GM13976 (cell line): ENCODE measurements at regions not wholly inside any gene's neighbourhood (a gene's known extent, or its start where the extent isn't known, plus 50 kb on each side); places are given as distances from the start of the nearest gene placed in this dataset.

Experiments
- DNase-seq: peaks from one replicate; pipeline ENCODE4 v3.0.0; 2012; ENCODE audit warnings: low spot score
- in situ Hi-C: fragments of 300-500 bp; cut with MboI; formaldehyde crosslinking; loops from one replicate; pipeline ENCODE4 v1.12.0; 2022; ENCODE audit warnings: low sequenced_read_pairs, mixed read lengths, inconsistent platforms; ENCODE audit not compliant: unreplicated experiment
- TF ChIP-seq, protein P1 (sequence below): IDR thresholded peaks from 2 replicates; pipeline ENCODE4 v1.5.1; 2012; ENCODE audit warnings: borderline replicate concordance, mild to moderate bottlenecking; ENCODE audit not compliant: insufficient read depth; ENCODE audit errors: extremely low read depth, missing control alignments, control extremely low read depth

DNA sequence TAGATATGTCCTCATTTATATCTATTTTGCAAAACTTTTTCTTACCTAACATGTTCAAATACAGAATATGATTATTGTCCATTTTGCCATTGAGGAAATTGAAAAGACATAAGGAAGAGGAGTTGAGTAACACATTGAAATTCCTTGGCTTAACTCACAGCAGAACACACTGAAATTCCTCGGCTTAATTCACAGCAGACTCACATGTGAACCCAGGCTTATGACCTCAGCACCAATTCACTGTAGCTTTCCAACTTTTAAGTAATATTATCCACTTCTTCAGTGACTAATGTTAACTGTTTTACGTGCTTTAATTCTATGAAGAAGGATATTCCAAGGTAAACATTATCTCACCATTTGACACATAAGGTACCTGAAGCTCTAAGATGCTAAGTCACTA lies 597.5 kb upstream of the PFKP start:
- no peak for DNase-seq
- TF ChIP-seq, protein P1, sequence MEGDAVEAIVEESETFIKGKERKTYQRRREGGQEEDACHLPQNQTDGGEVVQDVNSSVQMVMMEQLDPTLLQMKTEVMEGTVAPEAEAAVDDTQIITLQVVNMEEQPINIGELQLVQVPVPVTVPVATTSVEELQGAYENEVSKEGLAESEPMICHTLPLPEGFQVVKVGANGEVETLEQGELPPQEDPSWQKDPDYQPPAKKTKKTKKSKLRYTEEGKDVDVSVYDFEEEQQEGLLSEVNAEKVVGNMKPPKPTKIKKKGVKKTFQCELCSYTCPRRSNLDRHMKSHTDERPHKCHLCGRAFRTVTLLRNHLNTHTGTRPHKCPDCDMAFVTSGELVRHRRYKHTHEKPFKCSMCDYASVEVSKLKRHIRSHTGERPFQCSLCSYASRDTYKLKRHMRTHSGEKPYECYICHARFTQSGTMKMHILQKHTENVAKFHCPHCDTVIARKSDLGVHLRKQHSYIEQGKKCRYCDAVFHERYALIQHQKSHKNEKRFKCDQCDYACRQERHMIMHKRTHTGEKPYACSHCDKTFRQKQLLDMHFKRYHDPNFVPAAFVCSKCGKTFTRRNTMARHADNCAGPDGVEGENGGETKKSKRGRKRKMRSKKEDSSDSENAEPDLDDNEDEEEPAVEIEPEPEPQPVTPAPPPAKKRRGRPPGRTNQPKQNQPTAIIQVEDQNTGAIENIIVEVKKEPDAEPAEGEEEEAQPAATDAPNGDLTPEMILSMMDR = no peak
- in situ Hi-C loops = no loop called here

GRCh38 chr10:2464483-2464882 lies 602.9 kb upstream of the PFKP start:
- in situ Hi-C loops = no loop called here
- DNase-seq = no peak
- TF ChIP-seq, protein P1 = no peak

- DNase-seq = no peak
- TF ChIP-seq, protein P1 = no peak
- in situ Hi-C loops = no loop called here
Observed at GRCh38 chr10:2463316-2463715, 604.0 kb upstream of the PFKP start.

DNA sequence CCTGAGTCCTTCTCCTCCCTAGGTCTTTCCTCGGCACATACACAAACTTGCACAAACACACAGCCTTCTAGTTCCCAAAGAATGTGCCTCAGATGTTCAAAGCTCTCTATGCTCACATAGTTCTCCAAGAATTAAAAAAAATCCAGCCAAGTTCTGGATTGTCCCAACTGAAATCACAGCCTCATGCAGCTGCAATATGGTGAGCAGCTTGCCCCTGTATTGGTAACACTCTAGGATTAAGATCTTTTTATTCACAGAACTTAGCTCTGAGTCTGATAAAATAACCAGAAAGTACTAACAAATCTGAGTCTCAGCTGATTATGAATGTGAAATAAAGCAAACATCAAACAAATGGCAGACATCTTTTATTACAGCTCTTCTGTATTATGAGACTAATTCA lies 604.8 kb upstream of the PFKP start:
- TF ChIP-seq, protein P1 = no peak
- DNase-seq = no peak
- in situ Hi-C loops = no loop called here

DNA sequence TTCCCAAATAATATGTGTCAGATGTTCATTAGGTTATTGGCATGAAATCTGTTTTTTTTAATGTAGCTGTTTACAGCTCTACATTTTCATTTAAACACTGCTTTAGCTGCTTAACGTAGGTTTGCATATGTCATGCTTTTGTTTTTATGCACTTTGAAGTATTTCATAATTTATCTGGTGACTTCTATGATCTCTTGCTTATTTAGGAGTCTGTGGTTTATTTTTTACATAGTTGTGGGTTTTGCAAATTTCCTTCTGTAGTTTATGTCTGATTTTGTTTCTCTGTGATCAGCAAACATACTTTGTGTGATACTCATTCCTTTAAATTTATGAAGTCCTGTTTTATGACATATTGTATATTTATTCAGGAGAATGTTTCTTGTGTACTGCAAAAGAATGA lies 606.5 kb upstream of the PFKP start:
- in situ Hi-C loops = no loop called here
- no peak for DNase-seq
- TF ChIP-seq, protein P1 = no peak

- in situ Hi-C loops = no loop called here
- TF ChIP-seq, protein P1 = no peak
- DNase-seq = no peak
Observed at GRCh38 chr10:2459713-2460112, 607.6 kb upstream of the PFKP start.

DNA sequence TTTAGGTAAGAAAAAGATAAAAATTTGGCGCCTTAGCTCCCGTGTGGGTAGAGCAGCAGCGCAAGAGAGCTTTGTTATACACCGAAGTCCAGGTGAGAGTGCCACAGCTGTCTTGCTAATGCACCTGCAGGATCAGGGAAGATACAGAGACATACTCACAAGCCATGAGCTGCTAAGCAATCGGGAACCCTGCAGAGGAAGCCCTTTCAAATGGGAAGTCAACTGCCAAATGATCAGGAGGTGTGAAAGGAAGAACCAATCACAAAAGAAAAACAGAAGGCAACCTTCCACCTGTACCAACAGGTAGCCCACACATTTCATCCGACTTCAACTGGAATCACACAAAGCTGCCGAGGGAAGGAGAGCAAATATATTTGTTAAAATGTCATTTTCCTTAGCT lies 610.5 kb upstream of the PFKP start:
- TF ChIP-seq, protein P1 = no peak
- in situ Hi-C loops = no loop called here
- DNase-seq = no peak
